GM12864 (cell line): ENCODE measurements at regions not wholly inside any gene's neighbourhood (a gene's known extent, or its start where the extent isn't known, plus 50 kb on each side); places are given as distances from the start of the nearest gene placed in this dataset.

Experiments
- DNase-seq: peaks from one replicate; pipeline ENCODE4 v3.0.0-alpha.2; 2011; ENCODE audit warnings: low read depth
- H3K4me3 ChIP-seq: 2 replicates; pipeline ENCODE4 v1.5.1; 2011; ENCODE audit warnings: mild to moderate bottlenecking, low read depth, low read length, control low read depth
- TF ChIP-seq, protein P1 (sequence below): IDR thresholded peaks from 2 replicates; pipeline ENCODE4 v1.5.1; 2011; ENCODE audit warnings: low read depth, mild to moderate bottlenecking, moderate library complexity, low read length, control low read depth, inconsistent platforms; ENCODE audit errors: missing control alignments

DNA sequence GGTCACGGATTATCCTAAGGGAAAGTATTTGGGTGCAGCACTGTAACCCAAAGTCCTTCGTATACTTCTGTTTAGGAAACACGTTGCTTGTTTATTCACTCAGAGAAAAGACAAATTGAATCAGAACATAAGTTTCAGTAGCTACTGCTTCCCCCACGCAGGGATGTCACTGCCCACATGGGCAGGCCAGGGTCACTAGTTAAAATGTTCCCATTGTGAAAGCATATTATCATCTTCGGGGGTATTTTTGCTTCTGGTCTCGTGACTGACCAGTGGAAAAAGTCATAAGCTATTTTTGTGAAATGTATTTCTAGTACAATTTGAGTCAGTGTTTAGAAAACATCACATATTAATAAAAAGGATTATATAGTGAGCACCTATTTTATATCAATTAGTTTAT is 377.8 kb downstream of the PCDH7 start:
- TF ChIP-seq, protein P1, sequence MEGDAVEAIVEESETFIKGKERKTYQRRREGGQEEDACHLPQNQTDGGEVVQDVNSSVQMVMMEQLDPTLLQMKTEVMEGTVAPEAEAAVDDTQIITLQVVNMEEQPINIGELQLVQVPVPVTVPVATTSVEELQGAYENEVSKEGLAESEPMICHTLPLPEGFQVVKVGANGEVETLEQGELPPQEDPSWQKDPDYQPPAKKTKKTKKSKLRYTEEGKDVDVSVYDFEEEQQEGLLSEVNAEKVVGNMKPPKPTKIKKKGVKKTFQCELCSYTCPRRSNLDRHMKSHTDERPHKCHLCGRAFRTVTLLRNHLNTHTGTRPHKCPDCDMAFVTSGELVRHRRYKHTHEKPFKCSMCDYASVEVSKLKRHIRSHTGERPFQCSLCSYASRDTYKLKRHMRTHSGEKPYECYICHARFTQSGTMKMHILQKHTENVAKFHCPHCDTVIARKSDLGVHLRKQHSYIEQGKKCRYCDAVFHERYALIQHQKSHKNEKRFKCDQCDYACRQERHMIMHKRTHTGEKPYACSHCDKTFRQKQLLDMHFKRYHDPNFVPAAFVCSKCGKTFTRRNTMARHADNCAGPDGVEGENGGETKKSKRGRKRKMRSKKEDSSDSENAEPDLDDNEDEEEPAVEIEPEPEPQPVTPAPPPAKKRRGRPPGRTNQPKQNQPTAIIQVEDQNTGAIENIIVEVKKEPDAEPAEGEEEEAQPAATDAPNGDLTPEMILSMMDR: no peak
- no peak for DNase-seq
- no peak overlapping the region for H3K4me3 ChIP-seq

DNA sequence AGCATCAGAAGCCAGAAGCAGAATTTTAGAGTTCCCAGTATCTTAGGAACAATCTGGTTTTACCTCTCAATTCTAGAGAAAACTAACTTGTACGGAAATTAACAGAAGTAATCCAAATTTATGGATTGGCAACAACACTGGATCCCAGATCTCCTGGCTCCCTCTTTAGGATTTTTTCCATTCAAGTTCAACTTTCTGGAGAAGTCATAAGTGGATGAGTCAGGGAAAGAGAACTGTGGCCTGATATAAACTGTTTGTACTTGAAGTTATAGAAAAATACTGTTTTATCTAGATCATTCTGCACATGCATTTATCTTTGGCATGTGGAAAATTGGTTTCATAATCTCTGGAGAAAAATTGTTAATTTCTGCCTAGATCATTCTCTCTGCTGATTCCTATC is 380.4 kb downstream of the PCDH7 start:
- DNase-seq: no peak
- no peak overlapping the region for H3K4me3 ChIP-seq
- TF ChIP-seq, protein P1: no peak

DNA sequence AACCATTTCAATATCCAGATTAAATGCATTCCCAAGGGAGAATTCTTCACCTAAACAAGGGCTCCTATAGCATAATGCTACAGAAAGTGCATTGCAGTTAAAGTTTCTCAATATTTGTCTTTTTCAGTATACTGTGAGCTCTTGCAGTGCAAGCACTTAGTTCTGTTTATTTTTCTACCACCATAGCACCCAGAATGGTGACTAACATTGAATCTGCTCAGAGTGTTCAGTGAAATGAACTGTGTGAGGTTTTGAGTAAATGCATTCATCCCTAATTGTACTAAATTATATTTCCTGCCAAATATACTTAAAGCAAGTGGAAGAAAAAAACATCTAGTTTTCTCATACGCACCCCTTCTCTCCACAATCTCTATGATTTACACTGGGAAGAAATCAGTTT is 383.9 kb downstream of the PCDH7 start:
- DNase-seq: no peak
- no peak overlapping the region for H3K4me3 ChIP-seq
- TF ChIP-seq, protein P1: no peak

DNA sequence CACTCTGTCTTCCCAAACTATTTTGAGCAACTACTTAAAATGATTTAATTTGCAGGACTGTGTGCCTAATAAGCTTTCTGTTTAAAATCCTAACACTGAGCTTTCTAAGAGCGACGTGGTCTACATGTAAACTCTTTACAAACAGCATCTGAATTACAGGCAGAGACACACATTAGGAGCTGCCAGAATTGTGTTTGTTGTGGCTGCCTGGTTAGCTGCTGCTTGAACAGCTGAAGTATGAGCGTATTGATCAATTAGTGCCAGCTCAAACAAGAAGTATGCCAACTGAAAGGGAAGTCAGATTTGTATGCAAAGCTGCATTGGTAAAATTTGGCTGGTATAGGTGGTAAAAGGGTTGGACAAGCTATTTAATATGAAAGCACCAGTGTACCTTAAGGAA is 384.4 kb downstream of the PCDH7 start:
- H3K4me3 ChIP-seq: no peak overlapping the region
- DNase-seq: no peak
- TF ChIP-seq, protein P1: no peak

DNA sequence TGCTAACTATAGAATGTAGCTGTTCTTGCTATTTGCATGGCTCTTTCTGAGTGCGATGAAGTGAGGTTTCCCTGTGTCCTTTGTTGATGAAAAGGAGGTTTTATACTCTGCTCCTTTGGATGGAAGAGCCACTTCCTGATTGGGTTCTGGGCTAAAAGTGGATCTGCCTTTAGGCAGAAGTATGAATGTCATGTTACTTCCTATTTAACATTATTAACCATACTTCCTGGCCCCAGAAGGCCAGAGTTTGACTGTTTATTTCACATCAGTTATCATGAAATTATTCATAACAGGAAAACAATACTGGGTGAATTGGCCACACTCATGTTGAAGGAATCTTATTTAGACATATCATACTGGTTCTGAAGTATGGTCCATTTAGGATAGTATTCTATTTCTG is 386.2 kb downstream of the PCDH7 start:
- DNase-seq: no peak
- TF ChIP-seq, protein P1: no peak
- H3K4me3 ChIP-seq: no peak overlapping the region

DNA sequence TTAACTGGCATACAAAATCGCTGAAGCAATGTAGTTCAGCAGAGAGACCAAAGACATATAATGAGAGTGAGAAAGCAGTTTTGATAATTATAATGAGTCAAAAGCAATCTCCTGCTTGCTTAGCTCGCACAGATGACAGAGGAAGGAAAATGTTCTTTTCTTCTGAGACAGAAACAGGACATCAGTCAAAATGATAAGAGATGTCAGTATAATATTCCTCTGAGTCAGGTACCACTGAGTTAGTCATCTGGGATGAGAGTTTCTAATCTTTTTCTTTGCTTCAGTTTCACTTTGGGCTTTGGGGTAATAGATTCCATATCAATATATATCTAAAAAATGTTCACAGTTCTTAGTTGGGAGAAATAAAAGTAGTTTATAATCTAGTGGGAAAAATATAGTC is 387.2 kb downstream of the PCDH7 start:
- TF ChIP-seq, protein P1: no peak
- DNase-seq: no peak

DNA sequence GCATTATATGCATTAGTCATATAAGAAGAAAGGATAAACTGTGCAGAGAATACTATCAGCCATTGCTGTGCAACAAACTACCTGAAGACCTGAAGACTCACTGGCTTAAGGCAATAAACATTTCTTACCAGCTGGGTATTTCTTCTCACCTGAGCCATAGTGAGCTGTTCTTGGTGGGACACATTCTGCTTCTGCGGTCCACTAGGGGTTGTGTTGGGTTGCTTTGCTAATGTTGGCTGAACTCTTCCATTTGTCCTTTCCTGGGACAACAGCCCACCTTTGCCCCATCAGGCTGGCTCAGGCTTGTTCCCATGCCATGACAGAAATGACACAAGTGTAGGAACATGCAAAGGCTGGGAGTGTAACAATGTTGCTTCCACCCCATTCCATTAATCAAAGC is 388.6 kb downstream of the PCDH7 start:
- TF ChIP-seq, protein P1: no peak
- no peak overlapping the region for H3K4me3 ChIP-seq
- DNase-seq: no peak

More for the DNA sequence above, 387.2 kb downstream of the PCDH7 start:
- no peak overlapping the region for H3K4me3 ChIP-seq
